ENCODE measurements at regions not wholly inside any gene's neighbourhood (a gene's known extent, or its start where the extent isn't known, plus 50 kb on each side); places are given as distances from the start of the nearest gene placed in this dataset.
A peak's percentile ranks its signal among the peaks of the same experiment; 100 is the strongest.
"Not testable (repeated sequence)": the region's sequence is repeated elsewhere in the genome, so short reads cannot be mapped to it uniquely, and the experiment has no call there.

DNA sequence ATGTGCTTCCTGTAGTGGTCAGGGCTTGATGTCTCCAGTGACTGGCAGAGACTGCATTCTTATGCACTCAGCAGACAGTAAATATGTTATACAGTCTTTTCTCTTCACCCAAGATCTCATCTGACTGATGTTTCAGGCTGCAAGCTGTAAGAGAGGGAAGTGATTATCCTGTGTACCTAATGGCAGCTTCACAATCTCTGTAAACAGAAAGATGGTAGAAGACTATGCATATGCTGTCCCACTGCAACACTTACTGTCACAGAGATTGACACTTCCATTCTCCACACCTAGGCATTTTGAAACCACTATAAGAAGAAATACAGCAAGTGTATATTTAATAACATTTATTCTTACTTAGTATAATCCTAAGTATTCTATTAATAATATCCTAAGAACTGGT is 97.6 kb upstream of the ANXA1 start:
- no peak for DNase-seq (ENCODE audit: low read depth in 2 of 2)

GRCh38 chr9:73053543-73053942 is 98.1 kb upstream of the ANXA1 start:
- DNase-seq (ENCODE audit: low read depth in 2 of 2) = no peak

DNA sequence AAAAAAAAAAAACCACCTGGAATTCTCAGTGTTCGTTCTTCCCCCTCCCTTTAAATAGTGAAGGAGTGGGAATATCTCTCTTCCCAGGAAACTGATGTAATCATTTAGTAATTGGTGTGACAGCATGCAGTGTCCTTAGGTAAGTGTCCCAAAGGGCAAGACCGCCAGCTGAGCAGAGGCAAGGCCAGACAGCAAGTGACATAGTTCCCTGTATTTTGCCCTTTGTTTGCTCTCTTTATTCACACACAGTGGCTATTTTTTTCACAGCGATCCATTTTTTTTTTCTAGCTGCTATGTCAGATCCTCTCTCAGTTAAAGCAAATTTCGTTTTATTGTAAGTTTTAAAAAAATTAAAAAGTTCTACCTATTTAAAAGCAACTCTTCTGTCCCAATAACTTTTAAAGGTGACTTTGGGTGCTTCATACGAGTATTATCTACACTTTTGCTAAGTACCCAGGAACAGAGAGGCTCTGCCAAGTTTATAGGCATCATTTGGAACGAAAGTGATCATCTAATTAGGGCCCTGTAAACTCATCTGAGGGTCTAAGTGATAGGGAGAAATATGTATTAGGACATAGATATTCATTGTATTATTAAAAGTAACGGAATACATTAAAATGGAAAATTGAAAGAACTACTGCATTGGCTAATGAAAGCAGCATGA is 98.2 kb upstream of the ALDH1A1 start:
- DNase-seq (ENCODE audit: low read depth in 2 of 2) = no peak

DNA sequence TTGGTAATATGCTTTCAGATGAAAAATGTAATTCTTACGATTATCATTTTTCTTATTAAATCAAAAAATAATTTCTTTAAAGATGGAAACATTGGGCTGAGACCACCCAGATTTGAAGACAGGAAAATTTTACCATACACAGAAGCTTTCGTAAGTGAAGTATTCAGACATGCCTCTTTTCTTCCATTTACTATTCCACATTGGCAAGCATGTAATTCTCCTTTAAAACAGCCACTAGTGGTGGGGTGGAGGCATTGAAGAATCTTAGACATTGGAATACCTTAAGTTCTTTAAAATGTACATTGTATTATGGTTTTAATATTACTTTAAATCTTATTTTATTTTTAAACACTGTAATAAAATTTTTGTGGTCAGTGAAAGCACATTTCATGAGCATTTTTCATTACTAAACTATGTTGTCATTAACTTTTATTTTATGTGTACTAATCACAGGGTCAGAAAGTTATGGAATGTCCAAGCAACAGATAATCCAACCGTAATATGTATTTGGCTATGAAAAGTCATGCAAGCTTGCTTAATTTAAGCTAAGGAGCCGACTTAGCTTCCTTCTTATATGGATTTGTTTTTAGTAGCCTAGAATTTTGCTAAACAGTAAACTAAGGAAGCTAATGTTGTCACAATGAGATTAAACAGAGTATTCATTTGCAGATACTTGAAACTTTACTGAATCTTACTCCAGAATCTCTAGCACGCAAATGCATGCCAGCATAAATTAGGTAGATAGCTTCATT is 97.4 kb upstream of the ALDH1A1 start:
- DNase-seq (ENCODE audit: low read depth in 2 of 2) = no peak

- DNase-seq (ENCODE audit: low read depth in 2 of 2) = no peak
Observed at GRCh38 chr9:73049280-73049679, 96.4 kb upstream of the ALDH1A1 start.

DNA sequence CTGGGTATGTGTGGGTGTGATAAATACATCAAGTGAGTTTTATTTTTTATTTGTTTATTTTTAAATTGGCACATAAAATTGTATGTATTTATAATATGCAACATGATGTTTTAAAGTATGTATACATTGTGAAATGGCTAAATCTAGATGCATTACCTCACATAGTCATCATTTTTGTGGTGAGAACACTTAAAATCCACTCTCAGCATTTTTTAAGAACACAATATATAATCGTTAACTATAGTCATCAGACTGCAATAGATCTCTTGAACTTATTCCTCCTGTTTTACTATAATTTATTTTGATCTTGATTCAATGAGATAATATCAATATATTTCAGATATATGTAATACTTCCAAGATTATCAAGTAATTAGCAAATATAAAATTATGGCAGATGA is 93.9 kb upstream of the ALDH1A1 start:
- DNase-seq (ENCODE audit: low read depth in 2 of 2) = no peak

DNA sequence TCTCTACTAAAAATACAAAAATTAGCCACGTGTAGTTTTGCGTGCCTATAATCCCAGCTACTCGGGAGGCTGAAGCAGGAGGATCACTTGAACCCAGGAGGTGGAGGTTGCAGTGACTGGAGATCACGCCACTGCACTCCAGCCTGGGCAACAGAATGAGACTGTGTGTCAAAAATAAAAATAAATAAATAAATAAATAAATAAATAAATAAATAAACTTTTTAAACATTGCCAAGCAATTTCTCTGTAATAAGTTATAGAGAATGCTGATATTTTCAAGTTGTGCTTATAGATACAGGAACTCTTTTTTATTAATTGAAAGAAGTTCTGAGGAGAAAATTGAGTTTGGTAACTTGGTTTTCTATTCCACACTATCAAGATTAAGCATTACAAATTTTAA is 91.9 kb upstream of the ALDH1A1 start:
- not testable (repeated sequence) for DNase-seq (ENCODE audit: low read depth in 2 of 2)

DNA sequence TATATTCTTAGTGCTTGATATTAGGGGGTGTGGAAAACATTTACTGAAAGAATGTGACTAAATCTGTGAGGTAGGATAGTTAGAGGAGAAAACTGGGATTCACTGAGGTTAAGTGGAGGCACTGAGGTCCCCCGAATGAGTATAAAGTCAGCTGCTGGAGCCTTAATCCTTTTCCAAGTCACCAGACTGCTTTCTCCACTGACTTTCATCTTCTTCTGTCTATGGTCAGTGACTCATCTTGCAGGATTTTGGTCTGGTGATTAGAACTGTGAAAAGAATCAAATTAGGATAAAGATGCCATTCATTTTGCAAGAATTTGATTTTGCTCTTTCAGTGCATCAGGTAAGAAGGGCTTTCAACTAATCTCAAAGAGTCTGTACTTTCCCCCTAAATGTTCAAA is 89.3 kb upstream of the ALDH1A1 start:
- no peak for DNase-seq (ENCODE audit: low read depth in 2 of 2)

DNA sequence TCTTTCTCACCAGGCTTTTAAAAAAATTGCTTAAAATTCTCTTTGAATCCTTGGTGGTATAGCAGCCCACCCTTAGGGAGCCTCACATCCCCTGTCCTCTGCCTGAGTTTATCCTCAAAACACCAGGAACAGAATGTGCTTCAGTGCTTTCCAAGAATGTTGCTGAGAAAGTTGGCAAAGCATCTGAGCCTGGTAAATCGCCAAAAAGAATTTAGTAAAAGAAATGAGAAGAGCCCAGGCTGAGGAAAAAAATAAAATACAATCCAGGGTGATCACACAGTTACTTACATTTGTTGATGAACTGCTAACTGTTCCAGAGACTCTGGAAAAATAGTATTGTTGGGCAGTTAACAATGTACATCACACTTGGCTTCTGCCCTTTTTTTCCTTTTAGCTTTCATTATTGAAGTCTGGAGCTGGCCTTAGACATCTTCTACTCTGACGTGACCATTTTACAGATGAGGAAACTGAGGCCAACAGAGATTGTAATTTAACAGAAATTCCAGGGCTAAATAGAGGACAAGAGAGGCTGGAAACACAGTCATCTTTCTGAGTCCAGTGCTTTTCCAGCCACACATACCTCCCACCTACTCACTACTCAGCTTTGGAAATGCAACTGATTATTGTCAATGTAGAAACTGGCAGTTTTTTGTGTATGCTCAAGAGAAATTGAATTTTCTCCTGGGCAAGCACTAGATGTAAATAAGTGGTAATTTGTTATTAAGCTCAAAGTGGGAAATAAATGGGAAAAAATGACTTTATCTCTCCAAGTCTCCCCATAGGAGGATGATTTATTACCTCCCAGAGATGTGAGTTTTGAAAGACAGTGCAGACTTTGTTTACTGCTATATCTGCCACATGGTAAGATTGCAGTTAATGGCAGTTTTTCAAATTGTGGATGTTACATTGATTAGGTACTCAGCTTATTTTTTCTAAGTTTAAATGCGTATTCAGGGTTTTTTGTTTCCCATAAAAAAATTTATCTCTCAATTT is 86.7 kb upstream of the ALDH1A1 start:
- no peak for DNase-seq (ENCODE audit: low read depth in 2 of 2)

- no peak for DNase-seq (ENCODE audit: low read depth in 2 of 2)
Observed at GRCh38 chr9:73038613-73039012, 85.8 kb upstream of the ALDH1A1 start.

- no peak for DNase-seq (ENCODE audit: low read depth in 2 of 2)
Observed at GRCh38 chr9:73038089-73038509, 85.2 kb upstream of the ALDH1A1 start.

- DNase-seq (ENCODE audit: low read depth in 2 of 2) = no peak
Observed at GRCh38 chr9:73037613-73038012, 84.8 kb upstream of the ALDH1A1 start.

DNA sequence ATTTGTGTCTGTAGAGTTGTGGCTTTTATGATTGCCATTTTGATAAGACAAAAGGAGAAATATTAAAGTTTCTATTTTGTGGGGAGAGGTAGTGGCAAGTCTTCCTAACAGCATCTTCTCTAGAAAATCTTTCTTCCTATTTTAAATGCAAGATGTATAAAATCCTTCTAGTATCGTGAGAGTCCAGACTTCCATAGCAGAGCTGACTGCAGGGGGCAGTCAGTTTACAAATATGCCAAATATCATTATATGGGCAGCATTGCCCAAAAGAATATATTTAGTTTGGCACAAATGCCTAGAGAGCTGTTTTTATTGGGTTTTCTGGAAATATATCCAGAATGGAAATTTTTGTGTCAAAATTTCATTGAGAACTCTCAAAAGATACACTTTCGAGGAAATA is 82.1 kb upstream of the ALDH1A1 start:
- DNase-seq (ENCODE audit: low read depth in 2 of 2) = no peak

DNA sequence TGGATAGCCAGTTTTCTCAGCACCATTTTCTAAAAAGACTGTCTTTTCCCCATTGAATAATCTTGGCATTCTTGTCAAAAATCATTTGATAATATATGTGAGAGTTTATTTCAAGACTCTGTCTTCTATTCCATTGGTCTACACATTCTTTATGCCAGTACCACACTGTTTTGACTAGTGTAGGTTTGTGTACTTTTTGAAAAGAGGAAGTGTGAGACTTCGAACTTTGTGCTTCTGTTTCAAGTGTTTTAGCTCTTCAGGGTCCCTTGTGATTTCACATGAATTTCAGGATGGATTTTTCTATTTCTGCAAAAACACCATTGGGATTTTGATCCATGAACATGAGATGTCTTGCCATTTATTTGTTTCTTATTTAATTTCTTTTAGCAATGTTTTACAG is 78.5 kb upstream of the ALDH1A1 start:
- no peak for DNase-seq (ENCODE audit: low read depth in 2 of 2)

DNA sequence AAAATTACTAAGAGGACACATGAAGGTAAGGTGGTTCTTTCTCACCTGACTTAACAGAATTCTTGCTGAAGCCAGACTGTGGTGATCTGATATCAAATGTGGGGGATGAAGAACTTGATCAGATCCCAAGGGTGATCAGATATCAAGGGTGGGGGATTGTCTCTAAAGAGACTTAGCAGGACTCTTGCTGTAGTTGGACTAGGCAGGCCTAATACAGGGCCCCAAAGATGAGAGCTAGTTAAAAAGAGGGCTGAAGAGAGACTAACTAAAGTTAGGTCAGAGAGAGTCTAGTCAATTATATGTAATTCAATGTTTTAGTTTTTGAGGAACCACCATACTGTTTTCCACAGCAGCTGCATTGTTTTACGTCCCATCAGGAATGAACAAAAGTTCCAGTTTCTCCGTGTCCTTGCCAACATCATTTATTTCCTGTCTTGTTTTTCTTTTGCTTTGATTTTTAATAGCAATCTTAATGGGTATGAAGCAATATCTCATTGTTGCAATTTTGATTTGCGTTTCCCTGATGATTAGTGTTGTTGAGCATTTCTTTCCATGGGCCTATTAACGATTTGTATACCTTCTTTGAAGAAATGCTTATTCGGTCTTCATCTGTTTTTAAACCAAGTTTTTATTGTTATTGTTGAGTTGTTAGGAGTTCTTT is 77.6 kb upstream of the ALDH1A1 start:
- no peak for DNase-seq (ENCODE audit: low read depth in 2 of 2)

GRCh38 chr9:73029346-73029745 is 76.5 kb upstream of the ALDH1A1 start:
- DNase-seq (ENCODE audit: low read depth in 2 of 2) = no peak

DNA sequence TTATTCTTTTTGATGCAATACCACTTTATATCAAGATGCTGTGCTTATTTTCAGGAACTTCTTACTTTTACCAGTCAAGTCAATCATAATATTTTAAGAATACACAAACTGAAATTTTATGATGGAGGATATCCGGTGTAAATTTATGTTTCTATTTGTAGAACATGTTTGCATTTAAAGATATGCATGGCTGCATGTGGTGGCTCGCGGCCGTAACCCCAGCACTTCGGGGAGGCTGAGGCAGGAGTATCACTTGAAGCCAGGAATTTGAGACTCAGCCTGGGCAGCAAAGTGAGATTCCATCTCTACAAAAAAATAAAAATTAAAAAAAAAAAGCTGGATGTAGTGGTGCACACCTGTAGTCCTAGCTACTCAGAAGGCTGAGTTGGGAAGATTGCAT is 73.5 kb upstream of the ALDH1A1 start:
- no peak for DNase-seq (ENCODE audit: low read depth in 2 of 2)

- no peak for DNase-seq (ENCODE audit: low read depth in 2 of 2)
Observed at GRCh38 chr9:73024601-73025034, 71.8 kb upstream of the ALDH1A1 start.

DNA sequence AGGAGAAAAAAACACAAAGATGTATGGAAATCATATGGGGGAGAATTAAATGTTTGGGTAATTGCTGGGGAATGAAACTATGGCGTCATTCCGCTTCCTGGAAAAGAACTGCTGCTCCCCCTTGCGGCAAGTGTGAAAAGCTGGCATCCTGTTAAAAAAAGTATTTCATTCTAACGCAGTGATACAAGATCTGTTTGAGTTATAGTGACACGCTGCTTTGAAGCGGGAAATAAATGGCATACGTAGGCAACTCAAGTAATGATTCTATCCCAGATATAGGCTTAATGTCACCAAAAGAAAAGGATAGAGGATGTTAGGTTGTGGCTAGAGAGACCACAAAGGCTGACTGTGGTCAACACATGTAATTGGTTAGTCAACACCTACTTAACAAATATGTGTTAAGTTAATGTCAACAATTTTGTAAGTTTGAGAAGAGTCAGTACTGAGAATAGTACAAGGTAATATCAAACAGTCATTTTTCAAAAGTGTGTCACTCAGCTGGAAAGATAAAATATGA is 70.2 kb upstream of the ALDH1A1 start:
- peak; percentile 4 to 17 for DNase-seq (ENCODE audit: low read depth in 2 of 2)

- DNase-seq (ENCODE audit: low read depth in 2 of 2) = no peak
Observed at GRCh38 chr9:73022353-73022752, 69.5 kb upstream of the ALDH1A1 start.

DNA sequence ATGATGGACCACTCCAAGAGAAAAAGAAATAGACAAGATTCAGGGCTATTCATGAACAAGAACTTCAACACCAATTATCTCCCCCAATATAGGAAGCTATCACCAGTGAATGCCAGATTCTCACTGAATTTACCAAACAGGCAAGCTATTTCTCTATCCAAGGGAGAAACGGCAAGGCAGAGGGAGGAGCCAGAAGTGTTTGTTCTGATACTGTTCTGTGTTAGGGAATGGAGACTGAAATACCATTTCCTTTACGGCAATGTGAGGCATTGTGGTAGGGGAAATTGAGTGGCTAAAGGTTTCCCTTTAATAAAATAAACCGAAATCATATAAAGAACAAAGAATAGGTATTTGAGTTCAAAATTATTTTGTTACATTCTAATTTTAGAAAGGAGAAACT is 68.0 kb upstream of the ALDH1A1 start:
- DNase-seq (ENCODE audit: low read depth in 2 of 2) = no peak

DNA sequence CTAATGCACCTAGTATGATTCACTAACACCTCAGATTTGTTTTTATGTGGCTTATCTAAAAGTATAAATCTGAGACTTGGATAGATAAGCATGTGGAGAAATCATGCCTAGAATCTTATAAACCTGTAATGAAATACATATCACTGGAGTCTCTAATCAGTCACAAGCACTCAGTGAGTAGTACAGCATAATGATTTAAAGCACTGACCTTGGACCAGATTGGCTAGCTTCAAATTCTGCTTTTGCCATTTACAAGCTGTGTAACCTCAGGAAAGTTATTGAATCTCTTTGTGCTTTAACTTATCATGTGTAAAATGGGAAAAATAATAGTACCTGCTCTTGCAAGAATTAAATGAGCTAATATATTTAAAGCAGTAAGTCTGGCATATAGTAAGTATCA is 61.2 kb upstream of the ALDH1A1 start:
- no peak for DNase-seq (ENCODE audit: low read depth in 2 of 2)
